ENCODE measurements at regions not wholly inside any gene's neighbourhood (a gene's known extent, or its start where the extent isn't known, plus 50 kb on each side); places are given as distances from the start of the nearest gene placed in this dataset.

- no peak overlapping the region for H3K4me3 ChIP-seq
- intact Hi-C loops (cut with DNase I, micrococcal nuclease) = no loop called here
- no peaks in the 10 kb centered on the region for H3K4me1 ChIP-seq (ENCODE audit: low read depth)
- ATAC-seq = no peak
- no peaks in the 10 kb centered on the region for H3K9me3 ChIP-seq
- H3K36me3 ChIP-seq (ENCODE audit: low read depth) = no peaks in the 10 kb centered on the region
- no peak for DNase-seq
- no peak for TF ChIP-seq CTCF (IDR thresholded peaks at IDR 0.05)
These were observed 1196.9 kb downstream of the NLGN4X start for GRCh38 chrX:5031792-5032191.

GRCh38 chrX:5015451-5015850 lies 1213.2 kb downstream of the NLGN4X start:
- Histone ChIP-seq H3K36me3 (ENCODE audit: low read depth) (no peaks in the 10 kb centered on the region), H3K4me3 (no peak overlapping the region), H3K9me3 (no peaks in the 10 kb centered on the region), H3K4me1 (ENCODE audit: low read depth) (no peaks in the 10 kb centered on the region)
- no peak for ATAC-seq
- no peak for DNase-seq
- TF ChIP-seq CTCF (IDR thresholded peaks at IDR 0.05) = no peak
- intact Hi-C loops (cut with DNase I, micrococcal nuclease) = no loop called here

GRCh38 chrX:4994855-4995254 lies 1233.8 kb downstream of the NLGN4X start:
- Histone ChIP-seq H3K9me3 (no peaks in the 10 kb centered on the region), H3K36me3 (ENCODE audit: low read depth) (no peaks in the 10 kb centered on the region), H3K4me3 (no peak overlapping the region), H3K4me1 (ENCODE audit: low read depth) (no peaks in the 10 kb centered on the region)
- ATAC-seq (no peak), DNase-seq (no peak)
- TF ChIP-seq CTCF (IDR thresholded peaks at IDR 0.05) = no peak
- intact Hi-C loops (cut with DNase I, micrococcal nuclease) = no loop called here

- intact Hi-C loops (cut with DNase I, micrococcal nuclease) = no loop called here
- TF ChIP-seq CTCF (IDR thresholded peaks at IDR 0.05) = no peak
- DNase-seq = no peak
- Histone ChIP-seq H3K36me3 (ENCODE audit: low read depth) (no peaks in the 10 kb centered on the region), H3K4me3 (no peak overlapping the region), H3K4me1 (ENCODE audit: low read depth) (no peaks in the 10 kb centered on the region), H3K9me3 (no peaks in the 10 kb centered on the region)
- no peak for ATAC-seq
These were observed 1250.1 kb downstream of the NLGN4X start for GRCh38 chrX:4978613-4979012.

GRCh38 chrX:4971646-4972045 lies 1257.0 kb downstream of the NLGN4X start:
- H3K36me3 ChIP-seq (ENCODE audit: low read depth) = no peaks in the 10 kb centered on the region
- TF ChIP-seq CTCF (IDR thresholded peaks at IDR 0.05) = no peak
- DNase-seq (no peak), ATAC-seq (no peak)
- intact Hi-C loops (cut with DNase I, micrococcal nuclease) = no loop called here
- no peaks in the 10 kb centered on the region for H3K4me1 ChIP-seq (ENCODE audit: low read depth)
- no peaks in the 10 kb centered on the region for H3K9me3 ChIP-seq
- H3K4me3 ChIP-seq = no peak overlapping the region

- H3K4me1 ChIP-seq (ENCODE audit: low read depth) = no peaks in the 10 kb centered on the region
- DNase-seq (no peak), ATAC-seq (no peak)
- H3K4me3 ChIP-seq = no peak overlapping the region
- H3K36me3 ChIP-seq (ENCODE audit: low read depth) = no peaks in the 10 kb centered on the region
- H3K9me3 ChIP-seq = peaks cover 2% of the 10 kb centered on the region
- TF ChIP-seq CTCF (IDR thresholded peaks at IDR 0.05) = no peak
- intact Hi-C loops (cut with DNase I, micrococcal nuclease) = no loop called here
These were observed 1250.7 kb upstream of the PRKX start for GRCh38 chrX:4964112-4964511.

Data from mucosa of descending colon (tissue), 3 donors.